ENCODE measurements at regions not wholly inside any gene's neighbourhood (a gene's known extent, or its start where the extent isn't known, plus 50 kb on each side); places are given as distances from the start of the nearest gene placed in this dataset.

DNA sequence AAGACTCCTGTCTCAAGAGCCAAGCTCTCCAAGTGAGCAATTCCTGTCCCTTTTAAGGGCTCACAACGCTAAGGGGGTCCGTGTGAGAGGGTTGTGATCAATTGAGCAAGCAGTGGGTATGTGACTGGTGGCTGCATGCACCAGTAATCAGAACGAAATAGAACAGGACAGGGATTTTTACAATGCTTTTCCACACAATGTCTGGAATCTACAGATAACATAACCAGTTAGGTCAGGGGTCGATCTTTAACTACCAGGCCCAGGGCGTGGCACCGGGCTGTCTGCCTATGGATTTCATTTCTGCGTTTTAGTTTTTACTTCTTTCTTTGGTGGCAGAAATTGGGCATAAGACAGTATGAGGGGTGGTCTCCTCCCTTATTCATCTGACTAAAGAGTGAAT lies 54.9 kb upstream of the SP4 start:
- H3K9me2 ChIP-seq (replicated peaks; ENCODE audit: low read length) = no peaks in the 10 kb centered on the region
- POLR2A ChIA-PET (ENCODE audit: unreplicated experiment) = no interaction called here
- H3K27ac ChIP-seq (ENCODE audit: low read length) = no peak overlapping the region
- H3K27me3 ChIP-seq (ENCODE audit: low read length) = no peaks in the 10 kb centered on the region
- ATAC-seq (no peak), DNase-seq (no peak)
- no peak overlapping the region for H2AFZ ChIP-seq (ENCODE audit: low read length)
- no peaks in the 10 kb centered on the region for H4K20me1 ChIP-seq (ENCODE audit: low read length)
- H3K4me1 ChIP-seq (ENCODE audit: insufficient read depth, low read length) = no peaks in the 10 kb centered on the region
- no peak overlapping the region for H3K4me3 ChIP-seq (ENCODE audit: low read length)
- no peak overlapping the region for H3K4me2 ChIP-seq (ENCODE audit: low read length)
- CTCF ChIA-PET = no interaction called here
- TF ChIP-seq EZH2phosphoT487 (IDR thresholded peaks at IDR 0.05; ENCODE audit: borderline replicate concordance, low read length) (no peak), EZH2 (IDR thresholded peaks at IDR 0.05; ENCODE audit: low read length, unreplicated experiment) (no peak)
- TF ChIP-seq, protein P1, sequence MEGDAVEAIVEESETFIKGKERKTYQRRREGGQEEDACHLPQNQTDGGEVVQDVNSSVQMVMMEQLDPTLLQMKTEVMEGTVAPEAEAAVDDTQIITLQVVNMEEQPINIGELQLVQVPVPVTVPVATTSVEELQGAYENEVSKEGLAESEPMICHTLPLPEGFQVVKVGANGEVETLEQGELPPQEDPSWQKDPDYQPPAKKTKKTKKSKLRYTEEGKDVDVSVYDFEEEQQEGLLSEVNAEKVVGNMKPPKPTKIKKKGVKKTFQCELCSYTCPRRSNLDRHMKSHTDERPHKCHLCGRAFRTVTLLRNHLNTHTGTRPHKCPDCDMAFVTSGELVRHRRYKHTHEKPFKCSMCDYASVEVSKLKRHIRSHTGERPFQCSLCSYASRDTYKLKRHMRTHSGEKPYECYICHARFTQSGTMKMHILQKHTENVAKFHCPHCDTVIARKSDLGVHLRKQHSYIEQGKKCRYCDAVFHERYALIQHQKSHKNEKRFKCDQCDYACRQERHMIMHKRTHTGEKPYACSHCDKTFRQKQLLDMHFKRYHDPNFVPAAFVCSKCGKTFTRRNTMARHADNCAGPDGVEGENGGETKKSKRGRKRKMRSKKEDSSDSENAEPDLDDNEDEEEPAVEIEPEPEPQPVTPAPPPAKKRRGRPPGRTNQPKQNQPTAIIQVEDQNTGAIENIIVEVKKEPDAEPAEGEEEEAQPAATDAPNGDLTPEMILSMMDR (conservative IDR thresholded peaks at IDR 0.05; ENCODE audit: low read depth, low read length) = no peak
- no peaks in the 10 kb centered on the region for H3K79me2 ChIP-seq (ENCODE audit: low read length)
- BruUV-seq (replicated peaks) = no TSS peak
- no peaks in the 10 kb centered on the region for H3K36me3 ChIP-seq (ENCODE audit: low read depth, low read length)
- no peaks in the 10 kb centered on the region for H3K9me3 ChIP-seq (ENCODE audit: low read length)
- intact Hi-C loops (cut with micrococcal nuclease) = no loop called here
- H3F3A ChIP-seq (ENCODE audit: low read length, unreplicated experiment) = no peaks in the 10 kb centered on the region
- H3K9ac ChIP-seq (ENCODE audit: low read length) = no peak overlapping the region

GRCh38 chr7:21374134-21374533 lies 53.7 kb upstream of the SP4 start:
- no peak for DNase-seq
- no peak overlapping the region for H3K9ac ChIP-seq (ENCODE audit: low read length)
- H3K9me3 ChIP-seq (ENCODE audit: low read length) = no peaks in the 10 kb centered on the region
- no peak overlapping the region for H3K4me2 ChIP-seq (ENCODE audit: low read length)
- H3K79me2 ChIP-seq (ENCODE audit: low read length) = no peaks in the 10 kb centered on the region
- H3K4me1 ChIP-seq (ENCODE audit: insufficient read depth, low read length) = no peaks in the 10 kb centered on the region
- no peak overlapping the region for H3K27ac ChIP-seq (ENCODE audit: low read length)
- CTCF ChIA-PET = no interaction called here
- no peaks in the 10 kb centered on the region for H3K27me3 ChIP-seq (ENCODE audit: low read length)
- no peaks in the 10 kb centered on the region for H4K20me1 ChIP-seq (ENCODE audit: low read length)
- H3K36me3 ChIP-seq (ENCODE audit: low read depth, low read length) = no peaks in the 10 kb centered on the region
- no peaks in the 10 kb centered on the region for H3F3A ChIP-seq (ENCODE audit: low read length, unreplicated experiment)
- BruUV-seq (replicated peaks) = no TSS peak
- intact Hi-C loops (cut with micrococcal nuclease) = no loop called here
- H2AFZ ChIP-seq (ENCODE audit: low read length) = no peak overlapping the region
- POLR2A ChIA-PET (ENCODE audit: unreplicated experiment) = no interaction called here
- H3K9me2 ChIP-seq (replicated peaks; ENCODE audit: low read length) = no peaks in the 10 kb centered on the region
- TF ChIP-seq EZH2 (IDR thresholded peaks at IDR 0.05; ENCODE audit: low read length, unreplicated experiment) (no peak), EZH2phosphoT487 (IDR thresholded peaks at IDR 0.05; ENCODE audit: borderline replicate concordance, low read length) (no peak)
- TF ChIP-seq, protein P1 (conservative IDR thresholded peaks at IDR 0.05; ENCODE audit: low read depth, low read length) = no peak
- H3K4me3 ChIP-seq (ENCODE audit: low read length) = no peak overlapping the region
- no peak for ATAC-seq

DNA sequence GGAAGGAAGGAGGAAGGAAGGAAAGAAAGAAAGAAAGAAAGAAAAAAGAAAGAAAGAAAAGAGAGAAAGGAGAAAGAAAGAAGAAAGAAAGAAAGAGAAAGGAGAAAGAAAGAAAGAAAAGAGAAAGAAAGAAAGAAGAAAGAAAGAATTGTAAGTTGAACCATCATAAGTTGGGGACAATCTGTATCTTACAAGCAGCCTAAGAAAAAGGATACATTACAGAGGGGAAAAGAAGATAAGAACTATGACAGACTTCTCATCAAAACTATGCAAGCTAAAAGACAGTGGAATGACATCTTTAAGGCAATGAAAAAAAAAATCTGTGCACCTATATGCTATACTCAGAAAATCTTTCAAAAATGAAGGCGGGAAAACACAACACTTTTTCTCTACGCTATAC lies 50.3 kb upstream of the SP4 start:
- CTCF ChIA-PET = no interaction called here
- POLR2A ChIA-PET (ENCODE audit: unreplicated experiment) = no interaction called here

More for the DNA sequence above, 50.3 kb upstream of the SP4 start:
- H3K9me3 ChIP-seq (ENCODE audit: low read length) = no peaks in the 10 kb centered on the region
- no peaks in the 10 kb centered on the region for H3K9me2 ChIP-seq (replicated peaks; ENCODE audit: low read length)
- no peak for DNase-seq
- no peak overlapping the region for H3K4me3 ChIP-seq (ENCODE audit: low read length)
- BruUV-seq (replicated peaks) = no TSS peak
- no peaks in the 10 kb centered on the region for H3K36me3 ChIP-seq (ENCODE audit: low read depth, low read length)
- no peak for ATAC-seq
- H4K20me1 ChIP-seq (ENCODE audit: low read length) = no peaks in the 10 kb centered on the region
- H2AFZ ChIP-seq (ENCODE audit: low read length) = no peak overlapping the region
- peaks cover 11% of the 10 kb centered on the region; the same call in 1 of the 2 replicates for H3K27me3 ChIP-seq (ENCODE audit: low read length)
- H3K27ac ChIP-seq (ENCODE audit: low read length) = no peak overlapping the region
- H3K9ac ChIP-seq (ENCODE audit: low read length) = no peak overlapping the region
- intact Hi-C loops (cut with micrococcal nuclease) = no loop called here
- H3K4me1 ChIP-seq (ENCODE audit: insufficient read depth, low read length) = no peaks in the 10 kb centered on the region
- H3K4me2 ChIP-seq (ENCODE audit: low read length) = no peak overlapping the region
- no peaks in the 10 kb centered on the region for H3F3A ChIP-seq (ENCODE audit: low read length, unreplicated experiment)
- no peaks in the 10 kb centered on the region for H3K79me2 ChIP-seq (ENCODE audit: low read length)
- no peak for TF ChIP-seq EZH2 (IDR thresholded peaks at IDR 0.05; ENCODE audit: low read length, unreplicated experiment)
- TF ChIP-seq EZH2phosphoT487 (IDR thresholded peaks at IDR 0.05; ENCODE audit: borderline replicate concordance, low read length) = no peak
- TF ChIP-seq, protein P1 (conservative IDR thresholded peaks at IDR 0.05; ENCODE audit: low read depth, low read length) = no peak
